MCF 10A (cell line): ENCODE measurements at regions not wholly inside any gene's neighbourhood (a gene's known extent, or its start where the extent isn't known, plus 50 kb on each side); places are given as distances from the start of the nearest gene placed in this dataset.

ENCODE experiments used
- BruUV-seq: library from RNA; stranded (reverse); fragments of 400-500 nt; replicated peaks from 2 replicates; lab custom pipeline; 2021; lab: Mats Ljungman, UMichigan
- CTCF ChIA-PET: fragments of 300-600 bp; sonication (Branson Sonifier 250); formaldehyde crosslinking; extraction: SDS; loops from one replicate; lab custom pipeline; 2021; ENCODE audit warnings: antibody characterized with exemption, inconsistent platforms; lab: Yijun Ruan, JAX
- POLR2A ChIA-PET: fragments of 300-600, 350-650 bp; sonication (Branson Sonifier 250); formaldehyde crosslinking; extraction: SDS; loops from one replicate; lab custom pipeline; 2020; ENCODE audit warnings: antibody characterized with exemption, inconsistent platforms; lab: Yijun Ruan, JAX
- DNase-seq: peaks from one replicate; pipeline ENCODE4 v3.0.0-alpha.2; 2018; ENCODE audit not compliant: unreplicated experiment
- H3K27ac Mint-ChIP-seq: one replicate; pipeline ENCODE4 v1.8.0; 2022; ENCODE audit warnings: mild to moderate bottlenecking, low read depth, mixed read lengths; ENCODE audit not compliant: unreplicated experiment
- H3K27me3 Mint-ChIP-seq: one replicate; pipeline ENCODE4 v1.8.0; 2022; ENCODE audit warnings: mixed read lengths; ENCODE audit not compliant: insufficient read depth, unreplicated experiment
- H3K36me3 Mint-ChIP-seq: one replicate; pipeline ENCODE4 v1.8.0; 2022; ENCODE audit warnings: mild to moderate bottlenecking, moderate library complexity, mixed read lengths; ENCODE audit not compliant: insufficient read depth, unreplicated experiment
- H3K4me1 Mint-ChIP-seq: one replicate; pipeline ENCODE4 v1.8.0; 2022; ENCODE audit warnings: mixed read lengths; ENCODE audit not compliant: insufficient read depth, unreplicated experiment
- H3K4me3 Mint-ChIP-seq: one replicate; pipeline ENCODE4 v1.8.0; 2022; ENCODE audit warnings: mild to moderate bottlenecking, moderate library complexity, mixed read lengths; ENCODE audit not compliant: unreplicated experiment
- H3K9me3 Mint-ChIP-seq: one replicate; pipeline ENCODE4 v1.8.0; 2022; ENCODE audit warnings: mixed read lengths; ENCODE audit not compliant: unreplicated experiment
- intact Hi-C: fragments of 100-400 bp; cut with micrococcal nuclease; formaldehyde crosslinking; loops from 2 replicates; pipeline ENCODE4 v1.14.1; 2022
- TF ChIP-seq, protein P1 (sequence below): fragments of 200-600 bp; IDR thresholded peaks from one replicate; pipeline ENCODE4 v1.8.0; 2022; ENCODE audit warnings: antibody characterized with exemption, mild to moderate bottlenecking; ENCODE audit not compliant: unreplicated experiment

DNA sequence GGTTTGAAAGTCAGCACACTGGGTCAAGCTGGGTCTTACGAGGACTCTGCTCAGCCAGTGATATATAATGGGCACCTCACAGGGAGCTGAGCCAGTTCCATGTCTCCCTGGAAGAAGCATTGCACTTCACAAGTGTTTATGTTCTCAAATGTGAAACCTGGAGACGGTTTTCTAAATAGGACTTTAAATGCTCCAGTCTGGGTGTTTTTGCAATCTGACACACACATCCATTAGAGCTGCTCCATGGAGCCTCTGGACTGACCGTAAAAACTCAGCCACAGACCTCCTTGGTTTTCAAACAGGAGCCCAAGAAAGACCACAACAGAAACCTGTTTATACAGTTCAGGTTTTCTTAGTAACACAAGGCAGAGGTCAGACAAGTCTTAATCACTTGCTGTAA is 201.3 kb upstream of the LRIG1 start:
- Mint-ChIP-seq H3K36me3 (no peaks in the 10 kb centered on the region), H3K4me1 (no peaks in the 10 kb centered on the region), H3K27ac (no peak overlapping the region), H3K9me3 (peaks cover 6% of the 10 kb centered on the region), H3K27me3 (no peaks in the 10 kb centered on the region), H3K4me3 (no peak overlapping the region)
- TF ChIP-seq, protein P1, sequence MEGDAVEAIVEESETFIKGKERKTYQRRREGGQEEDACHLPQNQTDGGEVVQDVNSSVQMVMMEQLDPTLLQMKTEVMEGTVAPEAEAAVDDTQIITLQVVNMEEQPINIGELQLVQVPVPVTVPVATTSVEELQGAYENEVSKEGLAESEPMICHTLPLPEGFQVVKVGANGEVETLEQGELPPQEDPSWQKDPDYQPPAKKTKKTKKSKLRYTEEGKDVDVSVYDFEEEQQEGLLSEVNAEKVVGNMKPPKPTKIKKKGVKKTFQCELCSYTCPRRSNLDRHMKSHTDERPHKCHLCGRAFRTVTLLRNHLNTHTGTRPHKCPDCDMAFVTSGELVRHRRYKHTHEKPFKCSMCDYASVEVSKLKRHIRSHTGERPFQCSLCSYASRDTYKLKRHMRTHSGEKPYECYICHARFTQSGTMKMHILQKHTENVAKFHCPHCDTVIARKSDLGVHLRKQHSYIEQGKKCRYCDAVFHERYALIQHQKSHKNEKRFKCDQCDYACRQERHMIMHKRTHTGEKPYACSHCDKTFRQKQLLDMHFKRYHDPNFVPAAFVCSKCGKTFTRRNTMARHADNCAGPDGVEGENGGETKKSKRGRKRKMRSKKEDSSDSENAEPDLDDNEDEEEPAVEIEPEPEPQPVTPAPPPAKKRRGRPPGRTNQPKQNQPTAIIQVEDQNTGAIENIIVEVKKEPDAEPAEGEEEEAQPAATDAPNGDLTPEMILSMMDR: no peak
- no TSS peak for BruUV-seq
- intact Hi-C loops: no loop called here
- ChIA-PET POLR2A (interaction anchor here (1.0 kb wide), 1 partner anchor 96 kb away, joined by 3 read pairs; no protein-coding TSS in a partner anchor), CTCF (no interaction called here)
- no peak for DNase-seq

DNA sequence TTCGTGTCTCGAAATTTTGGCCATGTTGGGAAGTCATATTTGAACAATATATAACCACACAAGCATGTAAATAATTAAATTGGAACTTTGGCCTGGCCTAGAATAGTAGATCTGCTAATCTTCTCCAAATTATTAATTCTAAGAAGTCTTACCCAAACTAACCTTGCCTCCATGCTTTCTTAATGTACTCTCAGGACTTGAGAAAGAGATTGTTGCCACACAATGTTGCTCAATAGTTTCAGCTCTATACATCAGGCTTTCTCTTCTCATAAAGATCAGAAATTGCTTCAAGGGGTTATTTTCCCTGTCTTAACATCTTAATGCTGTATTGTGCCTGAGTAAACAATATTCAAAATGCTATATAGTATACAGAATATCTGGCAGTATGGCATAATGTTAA is 202.7 kb upstream of the LRIG1 start:
- DNase-seq: peak; percentile 59
- H3K36me3 Mint-ChIP-seq: no peaks in the 10 kb centered on the region
- POLR2A ChIA-PET: no interaction called here
- TF ChIP-seq, protein P1: no peak
- CTCF ChIA-PET: interaction anchor here (0.6 kb wide), 1 partner anchor 55 kb away, joined by 3 read pairs; no protein-coding TSS in a partner anchor
- no peaks in the 10 kb centered on the region for H3K4me1 Mint-ChIP-seq
- H3K4me3 Mint-ChIP-seq: no peak overlapping the region
- no TSS peak for BruUV-seq
- H3K27me3 Mint-ChIP-seq: no peaks in the 10 kb centered on the region
- intact Hi-C loops: no loop called here
- H3K9me3 Mint-ChIP-seq: peaks cover 6% of the 10 kb centered on the region
- no peak overlapping the region for H3K27ac Mint-ChIP-seq

DNA sequence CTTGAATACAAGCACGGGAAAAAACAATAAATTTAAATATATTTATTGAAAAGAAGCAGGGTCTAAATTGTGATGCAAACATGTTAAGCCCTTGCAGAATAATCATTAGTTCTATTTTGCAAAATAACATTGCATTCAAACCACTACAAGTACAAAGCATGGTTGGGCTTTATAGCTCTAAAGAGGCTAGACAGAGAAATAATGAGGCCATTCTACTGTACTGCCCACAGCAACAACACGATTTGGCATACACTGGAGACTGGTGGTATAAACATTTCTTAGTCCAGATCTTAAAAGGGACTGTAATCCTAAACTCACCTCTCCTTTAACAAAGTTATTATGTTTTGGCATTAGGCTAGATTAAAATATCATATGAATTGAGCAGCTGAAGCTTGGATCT is 204.3 kb upstream of the LRIG1 start:
- CTCF ChIA-PET: interaction anchor here (0.6 to 0.8 kb wide), 2 partner anchors 25 to 298 kb away, joined by 3 read pairs; no protein-coding TSS in a partner anchor
- Mint-ChIP-seq H3K27ac (no peak overlapping the region), H3K4me3 (no peak overlapping the region), H3K4me1 (no peaks in the 10 kb centered on the region), H3K36me3 (no peaks in the 10 kb centered on the region), H3K9me3 (no peaks in the 10 kb centered on the region), H3K27me3 (no peaks in the 10 kb centered on the region)
- intact Hi-C loops: no loop called here
- DNase-seq: no peak
- TF ChIP-seq, protein P1: no peak
- BruUV-seq: no TSS peak
- POLR2A ChIA-PET: no interaction called here

- Mint-ChIP-seq H3K4me3 (no peak overlapping the region), H3K27ac (no peak overlapping the region), H3K27me3 (no peaks in the 10 kb centered on the region), H3K36me3 (no peaks in the 10 kb centered on the region), H3K9me3 (no peaks in the 10 kb centered on the region), H3K4me1 (no peaks in the 10 kb centered on the region)
- TF ChIP-seq, protein P1: no peak
- intact Hi-C loops: no loop called here
- CTCF ChIA-PET: interaction anchor here (0.6 kb wide), 1 partner anchor 13 kb away, joined by 4 read pairs; no protein-coding TSS in a partner anchor
- POLR2A ChIA-PET: no interaction called here
- BruUV-seq: no TSS peak
- no peak for DNase-seq
Measured at GRCh38 chr3:66706890-66707289, 206.1 kb upstream of the LRIG1 start.
